ENCODE measurements at regions not wholly inside any gene's neighbourhood (a gene's known extent, or its start where the extent isn't known, plus 50 kb on each side); places are given as distances from the start of the nearest gene placed in this dataset.

DNA sequence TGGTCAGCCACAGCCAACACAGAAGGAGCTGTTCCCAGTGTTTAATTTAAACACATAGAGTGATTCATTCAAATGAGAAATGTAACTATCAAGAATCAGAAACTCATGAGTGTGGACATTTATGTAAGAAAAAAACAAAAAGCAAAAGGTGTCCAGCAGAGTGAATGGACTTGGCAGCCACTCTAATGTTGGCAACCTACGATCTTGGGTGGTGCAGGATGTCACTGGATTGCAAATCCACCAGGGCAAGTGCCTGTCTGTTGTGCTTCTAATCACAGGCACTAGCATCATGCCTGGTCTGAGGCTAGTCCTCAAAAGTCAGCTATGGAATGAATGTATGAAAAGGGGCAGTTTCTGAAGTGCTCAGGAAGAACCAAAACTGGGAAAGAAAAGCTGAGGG, 277.7 kb upstream of the CLNK start:
- TF ChIP-seq POLR2AphosphoS5 (IDR thresholded peaks at IDR 0.05; ENCODE audit: low read depth) (no peak), GABPA (IDR thresholded peaks at IDR 0.05; ENCODE audit: low read depth) (no peak), SPI1 (IDR thresholded peaks at IDR 0.05; ENCODE audit: borderline replicate concordance, low read depth) (no peak)
- TF ChIP-seq, protein P1, sequence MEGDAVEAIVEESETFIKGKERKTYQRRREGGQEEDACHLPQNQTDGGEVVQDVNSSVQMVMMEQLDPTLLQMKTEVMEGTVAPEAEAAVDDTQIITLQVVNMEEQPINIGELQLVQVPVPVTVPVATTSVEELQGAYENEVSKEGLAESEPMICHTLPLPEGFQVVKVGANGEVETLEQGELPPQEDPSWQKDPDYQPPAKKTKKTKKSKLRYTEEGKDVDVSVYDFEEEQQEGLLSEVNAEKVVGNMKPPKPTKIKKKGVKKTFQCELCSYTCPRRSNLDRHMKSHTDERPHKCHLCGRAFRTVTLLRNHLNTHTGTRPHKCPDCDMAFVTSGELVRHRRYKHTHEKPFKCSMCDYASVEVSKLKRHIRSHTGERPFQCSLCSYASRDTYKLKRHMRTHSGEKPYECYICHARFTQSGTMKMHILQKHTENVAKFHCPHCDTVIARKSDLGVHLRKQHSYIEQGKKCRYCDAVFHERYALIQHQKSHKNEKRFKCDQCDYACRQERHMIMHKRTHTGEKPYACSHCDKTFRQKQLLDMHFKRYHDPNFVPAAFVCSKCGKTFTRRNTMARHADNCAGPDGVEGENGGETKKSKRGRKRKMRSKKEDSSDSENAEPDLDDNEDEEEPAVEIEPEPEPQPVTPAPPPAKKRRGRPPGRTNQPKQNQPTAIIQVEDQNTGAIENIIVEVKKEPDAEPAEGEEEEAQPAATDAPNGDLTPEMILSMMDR (IDR thresholded peaks at IDR 0.05; ENCODE audit: insufficient read depth, low read length), result no peak
- TF ChIP-seq, protein P2, sequence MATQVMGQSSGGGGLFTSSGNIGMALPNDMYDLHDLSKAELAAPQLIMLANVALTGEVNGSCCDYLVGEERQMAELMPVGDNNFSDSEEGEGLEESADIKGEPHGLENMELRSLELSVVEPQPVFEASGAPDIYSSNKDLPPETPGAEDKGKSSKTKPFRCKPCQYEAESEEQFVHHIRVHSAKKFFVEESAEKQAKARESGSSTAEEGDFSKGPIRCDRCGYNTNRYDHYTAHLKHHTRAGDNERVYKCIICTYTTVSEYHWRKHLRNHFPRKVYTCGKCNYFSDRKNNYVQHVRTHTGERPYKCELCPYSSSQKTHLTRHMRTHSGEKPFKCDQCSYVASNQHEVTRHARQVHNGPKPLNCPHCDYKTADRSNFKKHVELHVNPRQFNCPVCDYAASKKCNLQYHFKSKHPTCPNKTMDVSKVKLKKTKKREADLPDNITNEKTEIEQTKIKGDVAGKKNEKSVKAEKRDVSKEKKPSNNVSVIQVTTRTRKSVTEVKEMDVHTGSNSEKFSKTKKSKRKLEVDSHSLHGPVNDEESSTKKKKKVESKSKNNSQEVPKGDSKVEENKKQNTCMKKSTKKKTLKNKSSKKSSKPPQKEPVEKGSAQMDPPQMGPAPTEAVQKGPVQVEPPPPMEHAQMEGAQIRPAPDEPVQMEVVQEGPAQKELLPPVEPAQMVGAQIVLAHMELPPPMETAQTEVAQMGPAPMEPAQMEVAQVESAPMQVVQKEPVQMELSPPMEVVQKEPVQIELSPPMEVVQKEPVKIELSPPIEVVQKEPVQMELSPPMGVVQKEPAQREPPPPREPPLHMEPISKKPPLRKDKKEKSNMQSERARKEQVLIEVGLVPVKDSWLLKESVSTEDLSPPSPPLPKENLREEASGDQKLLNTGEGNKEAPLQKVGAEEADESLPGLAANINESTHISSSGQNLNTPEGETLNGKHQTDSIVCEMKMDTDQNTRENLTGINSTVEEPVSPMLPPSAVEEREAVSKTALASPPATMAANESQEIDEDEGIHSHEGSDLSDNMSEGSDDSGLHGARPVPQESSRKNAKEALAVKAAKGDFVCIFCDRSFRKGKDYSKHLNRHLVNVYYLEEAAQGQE (IDR thresholded peaks at IDR 0.05; ENCODE audit: insufficient replicate concordance, low read depth), result no peak
